GM12878 (cell line): ENCODE measurements at regions not wholly inside any gene's neighbourhood (a gene's known extent, or its start where the extent isn't known, plus 50 kb on each side); places are given as distances from the start of the nearest gene placed in this dataset.

Experiments used
- EGR1 ChIP-seq, 2 experiments: IDR thresholded peaks; 1 replicate in 1 of 2; 2 replicates in 1 of 2; pipeline ENCODE4 v1.6.1; 2011 to 2012; ENCODE audit warnings: low read depth in 2 of 2, low read length in 2 of 2, borderline replicate concordance in 1 of 2, mild to moderate bottlenecking in 1 of 2, moderate library complexity in 1 of 2
- FOXM1 ChIP-seq: IDR thresholded peaks from 2 replicates; pipeline ENCODE4 v1.6.1; 2012; ENCODE audit warnings: low read depth, mild to moderate bottlenecking, inconsistent platforms, low read length, moderate library complexity
- JUND ChIP-seq: IDR thresholded peaks from 2 replicates; pipeline ENCODE4 v1.6.1; 2012; ENCODE audit warnings: low read depth, mild to moderate bottlenecking, low read length, improper control_type of control experiment, moderate library complexity
- PBX3 ChIP-seq: IDR thresholded peaks from 2 replicates; pipeline ENCODE4 v1.6.1; 2011; ENCODE audit warnings: mild to moderate bottlenecking, low read depth, low read length, moderate library complexity; ENCODE audit not compliant: insufficient replicate concordance
- POLR2A ChIP-seq: IDR thresholded peaks from 2 replicates; pipeline ENCODE4 v1.6.1; 2011; ENCODE audit warnings: low read depth, mild to moderate bottlenecking, low read length
- POLR2AphosphoS5 ChIP-seq: IDR thresholded peaks from 2 replicates; pipeline ENCODE4 v1.6.1; 2011; ENCODE audit warnings: mild to moderate bottlenecking, low read length, inconsistent platforms
- SPI1 ChIP-seq: IDR thresholded peaks from 2 replicates; pipeline ENCODE4 v1.6.1; 2011; ENCODE audit warnings: low read depth, mild to moderate bottlenecking, low read length, moderate library complexity, borderline replicate concordance; ENCODE audit not compliant: insufficient read depth
- TCF7 ChIP-seq: IDR thresholded peaks from 2 replicates; pipeline ENCODE4 v1.6.1; 2014; ENCODE audit warnings: antibody characterized with exemption, borderline replicate concordance
- ZBTB40 ChIP-seq: fragments of 450-650 bp; IDR thresholded peaks from 2 replicates; pipeline ENCODE4 v1.6.1; 2016; ENCODE audit warnings: mild to moderate bottlenecking, moderate library complexity, borderline replicate concordance
- TF ChIP-seq, protein P1 (sequence below), 3 experiments: IDR thresholded peaks in 2 of 3; conservative IDR thresholded peaks in 1 of 3; 2 replicates each; pipeline ENCODE4 v1.5.1; 2011; ENCODE audit warnings: low read depth in 3 of 3, low read length in 3 of 3, mild to moderate bottlenecking in 3 of 3, control low read depth in 2 of 3, moderate library complexity in 2 of 3, inconsistent platforms in 1 of 3, mixed read lengths in 1 of 3; ENCODE audit not compliant: control insufficient read depth in 2 of 3, insufficient read depth in 1 of 3; ENCODE audit errors: extremely low read depth in 1 of 3
- TF ChIP-seq, protein P2 (sequence below): IDR thresholded peaks from 2 replicates; pipeline ENCODE4 v1.6.1; 2012; ENCODE audit warnings: mild to moderate bottlenecking, low read depth, low read length

DNA sequence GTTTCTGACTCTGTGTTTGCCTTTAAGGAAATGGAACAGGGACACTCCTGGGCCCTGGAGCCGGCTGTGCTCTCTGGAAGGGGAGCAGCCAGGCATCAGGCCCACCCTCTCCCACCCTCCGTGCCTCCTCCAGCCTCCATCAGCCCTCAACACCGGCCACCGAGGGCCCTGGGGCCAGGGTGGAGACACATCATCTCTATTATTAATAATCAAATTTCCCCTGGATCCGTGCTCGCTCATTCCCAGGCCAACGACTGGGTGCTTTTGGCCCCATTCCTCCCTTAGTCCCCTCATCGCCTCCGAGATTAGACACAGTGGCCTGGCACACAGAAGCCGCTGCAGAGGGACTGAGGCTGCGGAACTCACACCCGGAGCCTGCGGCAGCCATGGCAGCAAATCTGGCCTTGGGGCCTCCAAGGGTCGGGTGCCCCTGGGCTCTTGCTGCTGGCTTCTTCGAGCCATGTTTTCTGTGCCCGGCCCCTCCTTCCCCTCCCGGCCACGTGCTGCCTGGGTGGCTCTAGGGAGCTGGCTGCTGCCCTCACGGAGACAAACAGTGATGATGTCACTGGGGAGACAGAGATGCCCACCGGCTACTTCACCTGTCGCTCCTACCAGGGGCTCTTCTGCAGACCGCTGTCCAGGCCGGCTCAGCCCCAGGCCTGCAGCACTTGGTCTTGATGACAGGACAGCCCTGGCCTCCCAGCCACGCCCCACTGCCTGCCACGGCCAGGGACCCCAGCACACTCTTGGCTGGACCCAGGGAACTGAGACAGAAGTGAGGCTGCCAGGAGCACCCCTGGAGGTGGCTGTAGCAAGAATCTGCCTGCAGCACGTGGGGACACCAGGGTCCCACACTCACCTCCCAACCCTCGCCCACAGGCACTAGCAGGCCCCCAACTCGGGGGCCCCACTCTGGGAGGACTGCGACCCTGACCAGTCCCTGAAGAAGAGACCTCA, 76.6 kb upstream of the PPP1R26 start:
- TF ChIP-seq, protein P1, sequence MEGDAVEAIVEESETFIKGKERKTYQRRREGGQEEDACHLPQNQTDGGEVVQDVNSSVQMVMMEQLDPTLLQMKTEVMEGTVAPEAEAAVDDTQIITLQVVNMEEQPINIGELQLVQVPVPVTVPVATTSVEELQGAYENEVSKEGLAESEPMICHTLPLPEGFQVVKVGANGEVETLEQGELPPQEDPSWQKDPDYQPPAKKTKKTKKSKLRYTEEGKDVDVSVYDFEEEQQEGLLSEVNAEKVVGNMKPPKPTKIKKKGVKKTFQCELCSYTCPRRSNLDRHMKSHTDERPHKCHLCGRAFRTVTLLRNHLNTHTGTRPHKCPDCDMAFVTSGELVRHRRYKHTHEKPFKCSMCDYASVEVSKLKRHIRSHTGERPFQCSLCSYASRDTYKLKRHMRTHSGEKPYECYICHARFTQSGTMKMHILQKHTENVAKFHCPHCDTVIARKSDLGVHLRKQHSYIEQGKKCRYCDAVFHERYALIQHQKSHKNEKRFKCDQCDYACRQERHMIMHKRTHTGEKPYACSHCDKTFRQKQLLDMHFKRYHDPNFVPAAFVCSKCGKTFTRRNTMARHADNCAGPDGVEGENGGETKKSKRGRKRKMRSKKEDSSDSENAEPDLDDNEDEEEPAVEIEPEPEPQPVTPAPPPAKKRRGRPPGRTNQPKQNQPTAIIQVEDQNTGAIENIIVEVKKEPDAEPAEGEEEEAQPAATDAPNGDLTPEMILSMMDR (IDR thresholded peaks at IDR 0.05 in 2 of 3, conservative IDR thresholded peaks at IDR 0.05 in 1 of 3; ENCODE audit: control insufficient read depth in 2 of 3, extremely low read depth in 1 of 3, insufficient read depth in 1 of 3, low read depth in 3 of 3, low read length in 3 of 3), result no peak
- TF ChIP-seq JUND (no peak), SPI1 (no peak), EGR1 (IDR thresholded peaks at IDR 0.05; ENCODE audit: borderline replicate concordance in 1 of 2, low read depth in 2 of 2, low read length in 2 of 2) (no peak), POLR2AphosphoS5 (no peak), ZBTB40 (no peak), POLR2A (no peak), TCF7 (no peak), FOXM1 (no peak), PBX3 (no peak)
- TF ChIP-seq, protein P2, sequence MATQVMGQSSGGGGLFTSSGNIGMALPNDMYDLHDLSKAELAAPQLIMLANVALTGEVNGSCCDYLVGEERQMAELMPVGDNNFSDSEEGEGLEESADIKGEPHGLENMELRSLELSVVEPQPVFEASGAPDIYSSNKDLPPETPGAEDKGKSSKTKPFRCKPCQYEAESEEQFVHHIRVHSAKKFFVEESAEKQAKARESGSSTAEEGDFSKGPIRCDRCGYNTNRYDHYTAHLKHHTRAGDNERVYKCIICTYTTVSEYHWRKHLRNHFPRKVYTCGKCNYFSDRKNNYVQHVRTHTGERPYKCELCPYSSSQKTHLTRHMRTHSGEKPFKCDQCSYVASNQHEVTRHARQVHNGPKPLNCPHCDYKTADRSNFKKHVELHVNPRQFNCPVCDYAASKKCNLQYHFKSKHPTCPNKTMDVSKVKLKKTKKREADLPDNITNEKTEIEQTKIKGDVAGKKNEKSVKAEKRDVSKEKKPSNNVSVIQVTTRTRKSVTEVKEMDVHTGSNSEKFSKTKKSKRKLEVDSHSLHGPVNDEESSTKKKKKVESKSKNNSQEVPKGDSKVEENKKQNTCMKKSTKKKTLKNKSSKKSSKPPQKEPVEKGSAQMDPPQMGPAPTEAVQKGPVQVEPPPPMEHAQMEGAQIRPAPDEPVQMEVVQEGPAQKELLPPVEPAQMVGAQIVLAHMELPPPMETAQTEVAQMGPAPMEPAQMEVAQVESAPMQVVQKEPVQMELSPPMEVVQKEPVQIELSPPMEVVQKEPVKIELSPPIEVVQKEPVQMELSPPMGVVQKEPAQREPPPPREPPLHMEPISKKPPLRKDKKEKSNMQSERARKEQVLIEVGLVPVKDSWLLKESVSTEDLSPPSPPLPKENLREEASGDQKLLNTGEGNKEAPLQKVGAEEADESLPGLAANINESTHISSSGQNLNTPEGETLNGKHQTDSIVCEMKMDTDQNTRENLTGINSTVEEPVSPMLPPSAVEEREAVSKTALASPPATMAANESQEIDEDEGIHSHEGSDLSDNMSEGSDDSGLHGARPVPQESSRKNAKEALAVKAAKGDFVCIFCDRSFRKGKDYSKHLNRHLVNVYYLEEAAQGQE, result no peak
